NB4 (cell line): ENCODE measurements at regions not wholly inside any gene's neighbourhood (a gene's known extent, or its start where the extent isn't known, plus 50 kb on each side); places are given as distances from the start of the nearest gene placed in this dataset.

Source experiments
- DNase-seq: peaks from one replicate; pipeline ENCODE4 v3.0.0; 2010; ENCODE audit warnings: low read depth
- H3K4me3 ChIP-seq: one replicate; pipeline ENCODE4 v1.5.1; 2011; ENCODE audit warnings: mild to moderate bottlenecking, low read depth, low read length, moderate library complexity
- CTCF ChIP-seq: IDR thresholded peaks from one replicate; pipeline ENCODE4 v1.5.1; 2012; ENCODE audit warnings: low read depth, low read length
- MYC ChIP-seq: IDR thresholded peaks from 2 replicates; pipeline ENCODE4 v1.6.1; 2011; ENCODE audit warnings: low read depth, low read length
- POLR2A ChIP-seq: IDR thresholded peaks from 2 replicates; pipeline ENCODE4 v1.6.1; 2011; ENCODE audit warnings: mild to moderate bottlenecking; ENCODE audit not compliant: insufficient read length; ENCODE audit errors: extremely low read depth
- TF ChIP-seq, protein P1 (sequence below): IDR thresholded peaks from 2 replicates; pipeline ENCODE4 v1.6.1; 2011; ENCODE audit warnings: low read depth, low read length

- DNase-seq, result no peak
- no peak for TF ChIP-seq MYC
- TF ChIP-seq, protein P1, sequence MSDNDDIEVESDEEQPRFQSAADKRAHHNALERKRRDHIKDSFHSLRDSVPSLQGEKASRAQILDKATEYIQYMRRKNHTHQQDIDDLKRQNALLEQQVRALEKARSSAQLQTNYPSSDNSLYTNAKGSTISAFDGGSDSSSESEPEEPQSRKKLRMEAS, result no peak
- TF ChIP-seq POLR2A, result no peak
- TF ChIP-seq CTCF, result no peak
- no peak overlapping the region for H3K4me3 ChIP-seq
These were observed 121.7 kb upstream of the CHORDC1 start for GRCh38 chr11:90344546-90344945.

GRCh38 chr11:90343673-90344072, 120.8 kb upstream of the CHORDC1 start:
- no peak for TF ChIP-seq MYC
- no peak for TF ChIP-seq POLR2A
- no peak for TF ChIP-seq CTCF
- TF ChIP-seq, protein P1, result no peak
- DNase-seq, result no peak
- H3K4me3 ChIP-seq, result no peak overlapping the region

DNA sequence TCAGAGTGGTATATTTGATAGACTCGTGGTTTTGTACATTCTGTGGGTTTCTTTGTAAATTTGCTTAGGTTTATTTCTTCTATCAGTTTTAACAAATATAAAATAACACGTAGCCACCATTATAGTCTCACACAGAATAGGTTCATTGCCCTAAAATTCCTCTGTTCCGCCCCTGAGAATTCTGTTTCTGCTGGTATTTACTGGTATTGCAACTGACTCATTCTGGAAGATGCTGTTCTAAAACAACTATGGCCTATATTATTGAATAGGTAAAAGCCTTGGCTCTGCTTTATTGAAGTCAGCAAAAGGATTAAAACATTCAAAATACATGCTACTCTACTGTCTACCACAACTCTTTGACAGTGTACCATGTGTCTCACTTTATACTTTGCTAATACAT, 119.1 kb upstream of the CHORDC1 start:
- H3K4me3 ChIP-seq, result no peak overlapping the region
- TF ChIP-seq POLR2A (no peak), MYC (no peak), CTCF (no peak)
- TF ChIP-seq, protein P1, result no peak
- DNase-seq, result no peak

DNA sequence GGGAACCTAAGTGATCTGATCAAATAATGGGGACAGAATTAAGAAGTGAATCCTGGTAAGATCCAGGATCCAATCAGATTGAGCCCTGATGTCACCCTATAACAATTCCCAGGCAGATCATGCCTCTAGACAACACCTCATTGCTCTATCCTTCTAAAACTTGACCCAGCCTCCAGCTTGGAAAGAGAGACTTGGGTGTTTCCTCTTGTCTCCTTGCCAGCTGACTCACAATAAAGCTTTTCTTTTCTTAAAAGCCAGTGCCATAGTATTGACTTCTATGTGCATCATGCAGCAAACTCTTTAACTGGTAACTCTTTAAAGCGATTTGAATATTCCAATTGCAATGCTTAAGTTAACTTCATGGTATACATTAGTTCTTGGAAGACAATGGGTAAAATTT, 109.6 kb upstream of the CHORDC1 start:
- TF ChIP-seq, protein P1, result no peak
- TF ChIP-seq MYC (no peak), POLR2A (no peak), CTCF (no peak)
- H3K4me3 ChIP-seq, result no peak overlapping the region
- DNase-seq, result no peak

GRCh38 chr11:90330632-90331031, 107.8 kb upstream of the CHORDC1 start:
- no peak for TF ChIP-seq CTCF
- no peak for TF ChIP-seq MYC
- TF ChIP-seq POLR2A, result no peak
- TF ChIP-seq, protein P1, result no peak
- no peak for DNase-seq
- H3K4me3 ChIP-seq, result no peak overlapping the region

DNA sequence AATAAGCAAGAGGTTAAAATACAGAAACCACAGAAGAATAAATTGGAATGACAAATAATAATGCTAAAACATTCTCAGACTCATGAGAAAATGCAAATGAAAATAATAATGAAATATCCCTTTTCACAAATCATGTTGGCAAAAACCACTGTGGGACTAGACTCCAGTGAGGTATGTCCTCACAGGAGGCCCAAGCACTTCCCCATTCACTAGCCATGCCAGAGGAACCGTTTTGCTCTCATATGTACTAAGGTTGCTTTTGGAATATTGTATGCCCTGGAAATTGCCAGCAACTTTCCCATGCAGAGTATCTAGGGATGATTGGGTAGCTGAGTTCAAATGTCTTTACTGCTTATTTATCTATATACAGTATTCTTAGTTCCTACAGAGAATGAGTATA, 106.2 kb upstream of the CHORDC1 start:
- H3K4me3 ChIP-seq, result no peak overlapping the region
- TF ChIP-seq MYC (no peak), CTCF (no peak), POLR2A (no peak)
- TF ChIP-seq, protein P1, result no peak
- no peak for DNase-seq
